ENCODE measurements at regions not wholly inside any gene's neighbourhood (a gene's known extent, or its start where the extent isn't known, plus 50 kb on each side); places are given as distances from the start of the nearest gene placed in this dataset.

GRCh38 chr14:97703006-97703760 lies 906.0 kb downstream of the VRK1 start:
- TF ChIP-seq JUN (IDR thresholded peaks at IDR 0.05; ENCODE audit: borderline replicate concordance, insufficient read depth, insufficient read length, low read depth) = no peak
- TF ChIP-seq CTCF (IDR thresholded peaks at IDR 0.05; ENCODE audit: extremely low read depth in 1 of 2, insufficient read depth in 1 of 2, low read depth in 1 of 2, low read length in 2 of 2) = no peak
- no peak for TF ChIP-seq MAX (IDR thresholded peaks at IDR 0.05; ENCODE audit: insufficient read depth, insufficient read length)
- no peak for TF ChIP-seq POLR2A (IDR thresholded peaks at IDR 0.05; ENCODE audit: low read depth, low read length)
- TF ChIP-seq MYC (IDR thresholded peaks at IDR 0.05; ENCODE audit: low read depth, low read length) = no peak
- TF ChIP-seq EZH2 (IDR thresholded peaks at IDR 0.05; ENCODE audit: borderline replicate concordance, low read depth, low read length, severe bottlenecking) = no peak
- no peak for TF ChIP-seq GATA2 (IDR thresholded peaks at IDR 0.05; ENCODE audit: insufficient read depth, insufficient read length, low read depth, low read length)
- no peak for TF ChIP-seq POLR2AphosphoS5 (IDR thresholded peaks at IDR 0.05; ENCODE audit: insufficient read depth, low read depth, low read length)
- no peak for TF ChIP-seq FOS (IDR thresholded peaks at IDR 0.05; ENCODE audit: borderline replicate concordance, insufficient read depth, low read length)
- intact Hi-C loops (cut with micrococcal nuclease) (no loop called here), dilution Hi-C loops (cut with MboI; ENCODE audit: extremely low pct_ligation_motif_present, low sequenced_read_pairs) (no loop called here)
- DNase-seq (ENCODE audit: low read depth, low spot score) (no peak), FAIRE-seq (no peak)
- no TSS peak for BruUV-seq (replicated peaks)
- H3K36me3 ChIP-seq (ENCODE audit: control insufficient read depth in 2 of 2, extremely low read depth in 1 of 2, insufficient read depth in 2 of 2, low read length in 2 of 2) = no peaks in the 10 kb centered on the region
- H2AFZ ChIP-seq (ENCODE audit: low read depth, low read length) = no peak overlapping the region
- ChIA-PET POLR2A (no interaction called here), CTCF (no interaction called here)
- H3K9ac ChIP-seq (replicated peaks; ENCODE audit: extremely low read depth, insufficient read depth, low read length) = no peak overlapping the region
- H4K20me1 ChIP-seq (replicated peaks; ENCODE audit: control insufficient read depth, extremely low read depth, insufficient read depth, low read length) = no peaks in the 10 kb centered on the region
- H3K79me2 ChIP-seq (ENCODE audit: control insufficient read depth, insufficient read depth, low read length) = no peaks in the 10 kb centered on the region
- peaks cover 8% of the 10 kb centered on the region for H3K9me3 ChIP-seq (replicated peaks; ENCODE audit: control insufficient read depth, insufficient read depth, low read length)
- no peak overlapping the region for H3K4me3 ChIP-seq (replicated peaks in 1 of 3; ENCODE audit: insufficient read depth in 1 of 3, low read depth in 1 of 3, low read length in 3 of 3)
- H3K27me3 ChIP-seq (ENCODE audit: control insufficient read depth in 2 of 2, insufficient read depth in 2 of 2, low read length in 2 of 2) = no peaks in the 10 kb centered on the region
- no peak overlapping the region for H3K27ac ChIP-seq (ENCODE audit: insufficient read depth, low read depth, low read length)
- H3K4me2 ChIP-seq (ENCODE audit: insufficient read depth, low read length) = no peak overlapping the region
- H3K4me1 ChIP-seq (ENCODE audit: control insufficient read depth, extremely low read depth, insufficient read depth, low read length) = no peaks in the 10 kb centered on the region
- H3K9me1 ChIP-seq (replicated peaks; ENCODE audit: control insufficient read depth, extremely low read depth, insufficient read depth, low read length) = no peaks in the 10 kb centered on the region
